HL-60 (cell line): ENCODE measurements at regions not wholly inside any gene's neighbourhood (a gene's known extent, or its start where the extent isn't known, plus 50 kb on each side); places are given as distances from the start of the nearest gene placed in this dataset.

ENCODE experiments used
- DNase-seq, 2 experiments: peaks; one replicate each; pipeline ENCODE4 v3.0.0-alpha.2; 2010 to 2020; ENCODE audit warnings: low read depth in 1 of 2, low spot score in 1 of 2
- H3K27ac ChIP-seq: fragments of 250-450 bp; sonication (Bioruptor Pico); replicated peaks from 2 replicates; pipeline ENCODE4 v1.5.1; 2020; ENCODE audit warnings: mild to moderate bottlenecking, moderate library complexity
- H3K27me3 ChIP-seq: fragments of 250-450 bp; sonication (Bioruptor Pico); 2 replicates; pipeline ENCODE4 v1.5.1; 2021; ENCODE audit warnings: mild to moderate bottlenecking, moderate library complexity; ENCODE audit not compliant: insufficient read depth, poor library complexity, severe bottlenecking
- H3K4me3 ChIP-seq: replicated peaks from 2 replicates; pipeline ENCODE4 v1.5.1; 2011; ENCODE audit warnings: mild to moderate bottlenecking, control low read depth, low read length; ENCODE audit not compliant: insufficient read depth
- GABPA ChIP-seq: IDR thresholded peaks from 2 replicates; pipeline ENCODE4 v1.6.1; 2012; ENCODE audit warnings: low read depth
- POLR2AphosphoS5 ChIP-seq: IDR thresholded peaks from 2 replicates; pipeline ENCODE4 v1.6.1; 2012; ENCODE audit warnings: low read depth
- REST ChIP-seq: IDR thresholded peaks from 2 replicates; pipeline ENCODE4 v1.6.1; 2012; ENCODE audit warnings: low read depth; ENCODE audit not compliant: insufficient replicate concordance
- SPI1 ChIP-seq: IDR thresholded peaks from 2 replicates; pipeline ENCODE4 v1.6.1; 2012; ENCODE audit warnings: low read depth, mild to moderate bottlenecking, borderline replicate concordance
- TF ChIP-seq, protein P1 (sequence below): IDR thresholded peaks from one replicate; pipeline ENCODE4 v1.5.1; 2011; ENCODE audit warnings: low read length, control low read depth, inconsistent platforms; ENCODE audit not compliant: insufficient read depth

DNA sequence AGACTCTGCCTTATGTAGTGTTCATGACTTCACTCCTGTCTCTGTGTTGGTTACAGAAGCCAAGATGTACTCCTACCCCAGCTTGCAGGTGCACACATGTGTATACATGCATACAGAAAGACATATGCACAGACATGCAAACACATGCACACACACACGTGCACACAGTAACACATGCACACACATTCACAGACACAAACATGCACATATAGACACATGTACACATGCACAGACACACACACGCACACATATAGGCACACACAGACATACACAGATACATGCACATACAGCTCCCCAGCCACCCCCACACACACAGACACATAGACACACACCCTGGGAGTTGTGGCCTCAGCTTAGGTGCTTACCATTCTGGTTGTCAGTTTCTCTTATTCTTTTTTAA lies 362.6 kb upstream of the C1orf174 start:
- TF ChIP-seq GABPA (no peak), REST (no peak), SPI1 (no peak), POLR2AphosphoS5 (no peak)
- TF ChIP-seq, protein P1, sequence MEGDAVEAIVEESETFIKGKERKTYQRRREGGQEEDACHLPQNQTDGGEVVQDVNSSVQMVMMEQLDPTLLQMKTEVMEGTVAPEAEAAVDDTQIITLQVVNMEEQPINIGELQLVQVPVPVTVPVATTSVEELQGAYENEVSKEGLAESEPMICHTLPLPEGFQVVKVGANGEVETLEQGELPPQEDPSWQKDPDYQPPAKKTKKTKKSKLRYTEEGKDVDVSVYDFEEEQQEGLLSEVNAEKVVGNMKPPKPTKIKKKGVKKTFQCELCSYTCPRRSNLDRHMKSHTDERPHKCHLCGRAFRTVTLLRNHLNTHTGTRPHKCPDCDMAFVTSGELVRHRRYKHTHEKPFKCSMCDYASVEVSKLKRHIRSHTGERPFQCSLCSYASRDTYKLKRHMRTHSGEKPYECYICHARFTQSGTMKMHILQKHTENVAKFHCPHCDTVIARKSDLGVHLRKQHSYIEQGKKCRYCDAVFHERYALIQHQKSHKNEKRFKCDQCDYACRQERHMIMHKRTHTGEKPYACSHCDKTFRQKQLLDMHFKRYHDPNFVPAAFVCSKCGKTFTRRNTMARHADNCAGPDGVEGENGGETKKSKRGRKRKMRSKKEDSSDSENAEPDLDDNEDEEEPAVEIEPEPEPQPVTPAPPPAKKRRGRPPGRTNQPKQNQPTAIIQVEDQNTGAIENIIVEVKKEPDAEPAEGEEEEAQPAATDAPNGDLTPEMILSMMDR, result no peak
- no peak for DNase-seq
- Histone ChIP-seq H3K27me3 (no peaks in the 10 kb centered on the region), H3K4me3 (no peak overlapping the region), H3K27ac (no peak overlapping the region)

DNA sequence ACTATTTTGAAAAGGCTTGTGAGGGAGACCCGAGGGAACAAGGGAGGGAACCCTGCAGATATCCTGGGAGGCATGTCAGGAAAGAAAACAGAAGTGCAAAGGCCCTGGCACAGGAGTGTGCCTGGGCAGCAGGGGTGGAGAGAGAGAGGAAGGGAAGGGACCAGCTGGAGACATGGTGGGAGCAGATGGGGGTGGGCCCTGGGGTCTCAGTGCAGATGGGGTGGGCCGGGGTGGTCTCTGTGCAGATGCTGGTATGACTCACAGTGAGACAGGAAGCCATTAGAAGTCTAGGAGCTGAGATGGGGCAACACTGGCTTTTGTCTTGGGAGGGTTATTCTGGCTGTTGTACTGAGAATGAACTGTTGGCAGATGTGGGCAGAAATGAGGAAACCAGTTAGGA lies 363.6 kb upstream of the C1orf174 start:
- no peak overlapping the region for H3K27ac ChIP-seq
- H3K27me3 ChIP-seq, result no peaks in the 10 kb centered on the region
- DNase-seq, result no peak
- H3K4me3 ChIP-seq, result no peak overlapping the region
- TF ChIP-seq, protein P1, result no peak
- no peak for TF ChIP-seq POLR2AphosphoS5
- TF ChIP-seq GABPA, result no peak
- no peak for TF ChIP-seq REST
- TF ChIP-seq SPI1, result no peak

GRCh38 chr1:4265836-4266235 lies 365.8 kb upstream of the C1orf174 start:
- Histone ChIP-seq H3K27me3 (no peaks in the 10 kb centered on the region), H3K27ac (no peak overlapping the region), H3K4me3 (no peak overlapping the region)
- DNase-seq, result no peak
- TF ChIP-seq GABPA (no peak), SPI1 (no peak), POLR2AphosphoS5 (no peak), REST (no peak)
- TF ChIP-seq, protein P1, result no peak
